Heart left ventricle (tissue), 13 donors: ENCODE measurements at regions not wholly inside any gene's neighbourhood (a gene's known extent, or its start where the extent isn't known, plus 50 kb on each side); places are given as distances from the start of the nearest gene placed in this dataset.

Experiments used
- POLR2A ChIP-seq, 2 donors: fragments of 450-650 bp; IDR thresholded peaks; one replicate each; pipeline ENCODE4 v1.6.1; 2017; ENCODE audit warnings: antibody characterized with exemption in 2 of 2, mild to moderate bottlenecking in 2 of 2, moderate library complexity in 2 of 2
- TF ChIP-seq, protein P1 (sequence below), 12 donors: fragments of 200-600 bp; sonication (generic) in 4 of 12; IDR thresholded peaks; one replicate each; pipeline versions ENCODE4 v1.5.0 to v1.8.0; 2018 to 2022; ENCODE audit warnings: antibody characterized with exemption in 12 of 12, mild to moderate bottlenecking in 5 of 12
- donor health status: ischemic (EF 13 %, LVEDD 7.1; RV severe dilation, severe dysfunction).
- donor health status: DM: no; HTN: yes; CAD: no.
- donor health status: DM: no; HTN: no; CAD: no.
- donor health status: ischemic (EF 25% LVEDD 6.9; RV normal size, moderate dysfunction).
- donor health status: ischemic (EF 25% LVEDD 5.7; RV mildly dilated, moderate dysfunction).
- donor health status: ischemic (EF 35%, LVEDD 5.7; RV mildly dilated, moderate dysfunction).
- donor health status: nonischemic (EF 11% LVEDD 7.7; RV severe dilation, severe dysfunction).
- donor health status: DM: yes; HTN: yes; CAD: no.
- donor health status: PGD.
- donor health status: ischemic (EF 29% LVEDD 5.4; RV normal size, mild dysfunction).
- donor health status: nonischemic (EF 23%, LVEDD 6.1; RV moderate dilation, normal function).

DNA sequence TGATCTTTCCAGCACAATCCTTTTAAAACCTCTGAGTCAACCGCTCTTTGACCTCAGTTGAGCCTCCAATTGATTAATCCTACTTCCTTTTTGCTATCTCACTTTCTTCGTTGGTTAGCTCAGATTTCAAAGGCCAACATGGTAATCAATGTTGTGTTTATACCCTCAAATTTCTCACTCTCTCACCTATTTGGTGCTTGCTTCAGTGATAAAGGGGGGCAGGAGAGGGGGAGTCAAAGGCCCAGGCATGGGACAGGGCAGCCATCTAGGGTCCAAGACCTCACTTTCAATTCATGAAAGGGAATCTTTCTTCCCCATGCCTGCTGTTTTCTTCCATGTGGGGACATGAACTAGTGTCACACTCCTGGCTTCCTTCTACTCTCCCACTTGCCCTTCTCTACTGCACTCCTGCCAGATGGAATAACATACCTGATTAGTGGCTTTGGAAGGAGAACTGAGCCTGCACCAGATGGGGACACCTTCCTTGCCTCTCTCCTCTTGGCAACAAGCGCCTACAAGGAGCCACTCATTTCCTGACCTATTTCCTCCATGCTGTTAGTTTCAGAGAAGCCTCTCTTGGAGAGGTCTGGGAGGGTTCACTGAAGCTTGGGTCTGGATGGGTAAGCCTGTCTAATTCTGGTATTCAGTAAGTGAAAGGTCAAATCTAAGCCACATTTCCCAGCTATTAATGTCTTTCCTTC is 73.3 kb upstream of the ARHGAP29 start:
- TF ChIP-seq, protein P1, sequence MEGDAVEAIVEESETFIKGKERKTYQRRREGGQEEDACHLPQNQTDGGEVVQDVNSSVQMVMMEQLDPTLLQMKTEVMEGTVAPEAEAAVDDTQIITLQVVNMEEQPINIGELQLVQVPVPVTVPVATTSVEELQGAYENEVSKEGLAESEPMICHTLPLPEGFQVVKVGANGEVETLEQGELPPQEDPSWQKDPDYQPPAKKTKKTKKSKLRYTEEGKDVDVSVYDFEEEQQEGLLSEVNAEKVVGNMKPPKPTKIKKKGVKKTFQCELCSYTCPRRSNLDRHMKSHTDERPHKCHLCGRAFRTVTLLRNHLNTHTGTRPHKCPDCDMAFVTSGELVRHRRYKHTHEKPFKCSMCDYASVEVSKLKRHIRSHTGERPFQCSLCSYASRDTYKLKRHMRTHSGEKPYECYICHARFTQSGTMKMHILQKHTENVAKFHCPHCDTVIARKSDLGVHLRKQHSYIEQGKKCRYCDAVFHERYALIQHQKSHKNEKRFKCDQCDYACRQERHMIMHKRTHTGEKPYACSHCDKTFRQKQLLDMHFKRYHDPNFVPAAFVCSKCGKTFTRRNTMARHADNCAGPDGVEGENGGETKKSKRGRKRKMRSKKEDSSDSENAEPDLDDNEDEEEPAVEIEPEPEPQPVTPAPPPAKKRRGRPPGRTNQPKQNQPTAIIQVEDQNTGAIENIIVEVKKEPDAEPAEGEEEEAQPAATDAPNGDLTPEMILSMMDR (IDR thresholded peaks at IDR 0.05) = no peak
- no peak for TF ChIP-seq POLR2A (IDR thresholded peaks at IDR 0.05)
